ENCODE measurements at regions not wholly inside any gene's neighbourhood (a gene's known extent, or its start where the extent isn't known, plus 50 kb on each side); places are given as distances from the start of the nearest gene placed in this dataset.

DNA sequence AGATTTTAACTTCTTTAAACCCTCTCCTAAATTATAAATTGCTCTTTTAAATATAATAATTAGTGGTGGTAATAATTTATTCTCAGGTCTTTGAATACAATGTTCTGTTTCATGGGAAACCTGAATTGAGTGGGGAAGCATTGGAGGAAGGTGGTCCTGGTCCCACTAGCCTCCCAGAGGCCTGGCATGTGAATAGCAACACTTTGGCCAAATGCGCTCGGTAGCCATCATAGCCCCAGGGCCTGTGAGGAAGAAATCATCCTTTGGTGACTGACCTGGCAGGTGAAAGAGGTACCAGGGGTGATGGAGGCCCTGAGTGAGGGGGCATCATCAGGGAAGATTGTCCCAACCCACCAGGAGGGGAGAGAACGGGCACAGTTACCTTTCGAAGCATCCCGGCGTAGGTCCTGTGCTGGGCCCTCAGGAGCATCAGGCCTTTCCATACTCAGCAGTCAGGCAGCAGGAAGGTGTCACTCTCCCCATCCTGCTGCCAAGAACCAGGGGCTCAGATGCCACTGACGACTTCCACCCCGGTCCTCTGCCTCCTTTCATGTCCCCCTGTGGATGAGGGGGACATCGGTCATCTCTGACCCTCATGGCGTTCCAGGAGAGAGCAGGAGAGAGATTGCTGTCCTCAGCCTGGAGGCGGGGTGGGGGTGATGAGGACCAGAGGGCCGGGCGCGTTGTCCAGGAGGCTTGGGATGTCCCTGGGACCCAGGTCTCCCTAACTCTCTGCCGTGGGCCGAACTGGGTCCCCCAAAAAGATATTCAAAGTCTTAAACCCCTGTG lies 78.6 kb upstream of the HPCAL1 start:
- 98% methylated on average over 8 of the region's 16 CpGs for WGBS (ENCODE audit: insufficient coverage)
- TF ChIP-seq CTCF (IDR thresholded peaks at IDR 0.05), result no peak
- Mint-ChIP-seq H3K4me3 (no peak overlapping the region), H3K27ac (peak overlapping the region in 1 of 7 donors; percentile 28), H3K27me3 (ENCODE audit: low read depth in 3 of 3) (peaks cover 12 to 16% (median 12%) of the 10 kb centered on the region in 3 donors), H3K4me1 (no peaks in the 10 kb centered on the region), H3K9me3 (peaks cover 0 to 2% (median 0%) of the 10 kb centered on the region in 7 donors), H3K36me3 (no peaks in the 10 kb centered on the region)
- DNase-seq, result no peak
- H3K4me1 ChIP-seq (ENCODE audit: control insufficient read depth in 1 of 2, insufficient read depth in 2 of 2, low read length in 2 of 2), result no peaks in the 10 kb centered on the region
- H3K9me3 ChIP-seq (replicated peaks in 1 of 2; ENCODE audit: control insufficient read depth in 1 of 2, insufficient read depth in 1 of 2, low read length in 2 of 2), result no peaks in the 10 kb centered on the region
- H3K4me2 ChIP-seq (replicated peaks; ENCODE audit: extremely low read depth, low read length, poor library complexity, severe bottlenecking), result no peak overlapping the region
- H3K36me3 ChIP-seq (replicated peaks in 1 of 2; ENCODE audit: control insufficient read depth in 1 of 2, insufficient read depth in 2 of 2, low read length in 2 of 2), result no peaks in the 10 kb centered on the region
- no peak overlapping the region for H3K9ac ChIP-seq (ENCODE audit: insufficient read depth, low read length, poor library complexity, severe bottlenecking)
- intact Hi-C loops (cut with micrococcal nuclease), result no loop called here
- H3K4me3 ChIP-seq (replicated peaks in 1 of 3; ENCODE audit: low read depth in 2 of 3, low read length in 3 of 3), result no peak overlapping the region
- H3K27ac ChIP-seq (ENCODE audit: low read depth in 1 of 2, low read length in 2 of 2), result no peak overlapping the region
- H4K20me1 ChIP-seq (ENCODE audit: insufficient read depth, low read length), result no peaks in the 10 kb centered on the region
- no peak overlapping the region for H2AFZ ChIP-seq (ENCODE audit: insufficient read depth, low read depth, low read length, poor library complexity, severe bottlenecking)
- no peaks in the 10 kb centered on the region for H3K27me3 ChIP-seq (ENCODE audit: control insufficient read depth in 2 of 2, insufficient read depth in 2 of 2, low read length in 2 of 2)
- H3K79me2 ChIP-seq (ENCODE audit: insufficient read depth, low read length), result no peaks in the 10 kb centered on the region

DNA sequence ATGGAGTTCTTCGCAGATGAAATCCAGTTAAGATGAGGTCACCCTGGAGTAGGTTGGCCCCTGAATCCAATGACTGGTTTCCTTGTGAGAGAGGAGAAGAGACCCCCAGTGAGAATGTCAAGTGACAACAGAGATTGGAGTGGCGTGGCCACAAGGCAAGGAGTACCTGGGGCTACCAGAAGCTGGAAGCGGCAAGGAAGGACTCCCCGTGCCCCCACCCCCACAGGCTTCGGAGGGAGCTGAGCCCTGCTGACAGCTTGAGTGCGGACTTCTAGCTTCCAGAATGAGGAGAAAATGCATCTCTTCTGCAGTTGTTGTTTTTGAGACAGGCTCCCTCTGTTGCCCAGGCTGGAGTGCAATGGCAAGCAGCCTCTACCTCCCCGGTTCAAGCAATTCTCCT lies 78.0 kb upstream of the HPCAL1 start:
- no peak overlapping the region for H2AFZ ChIP-seq (ENCODE audit: insufficient read depth, low read depth, low read length, poor library complexity, severe bottlenecking)
- no peaks in the 10 kb centered on the region for H3K36me3 ChIP-seq (replicated peaks in 1 of 2; ENCODE audit: control insufficient read depth in 1 of 2, insufficient read depth in 2 of 2, low read length in 2 of 2)
- Mint-ChIP-seq H3K36me3 (no peaks in the 10 kb centered on the region), H3K9me3 (peaks cover 0 to 2% (median 0%) of the 10 kb centered on the region in 7 donors), H3K4me1 (no peaks in the 10 kb centered on the region), H3K27me3 (ENCODE audit: low read depth in 3 of 3) (peaks cover 9 to 16% (median 13%) of the 10 kb centered on the region in 3 donors), H3K4me3 (no peak overlapping the region), H3K27ac (no peak overlapping the region)
- no peak overlapping the region for H3K9ac ChIP-seq (ENCODE audit: insufficient read depth, low read length, poor library complexity, severe bottlenecking)
- H3K4me3 ChIP-seq (replicated peaks in 1 of 3; ENCODE audit: low read depth in 2 of 3, low read length in 3 of 3), result no peak overlapping the region
- H3K4me2 ChIP-seq (replicated peaks; ENCODE audit: extremely low read depth, low read length, poor library complexity, severe bottlenecking), result no peak overlapping the region
- TF ChIP-seq CTCF (IDR thresholded peaks at IDR 0.05), result no peak
- intact Hi-C loops (cut with micrococcal nuclease), result no loop called here
- H3K4me1 ChIP-seq (ENCODE audit: control insufficient read depth in 1 of 2, insufficient read depth in 2 of 2, low read length in 2 of 2), result no peaks in the 10 kb centered on the region
- no peaks in the 10 kb centered on the region for H3K9me3 ChIP-seq (replicated peaks in 1 of 2; ENCODE audit: control insufficient read depth in 1 of 2, insufficient read depth in 1 of 2, low read length in 2 of 2)
- H4K20me1 ChIP-seq (ENCODE audit: insufficient read depth, low read length), result no peaks in the 10 kb centered on the region
- 92% methylated on average over 6 of the region's 7 CpGs for WGBS (ENCODE audit: insufficient coverage)
- DNase-seq, result no peak
- H3K79me2 ChIP-seq (ENCODE audit: insufficient read depth, low read length), result no peaks in the 10 kb centered on the region
- no peak overlapping the region for H3K27ac ChIP-seq (ENCODE audit: low read depth in 1 of 2, low read length in 2 of 2)
- H3K27me3 ChIP-seq (ENCODE audit: control insufficient read depth in 2 of 2, insufficient read depth in 2 of 2, low read length in 2 of 2), result no peaks in the 10 kb centered on the region

All from CD14-positive monocyte (primary cell).